ENCODE measurements at regions not wholly inside any gene's neighbourhood (a gene's known extent, or its start where the extent isn't known, plus 50 kb on each side); places are given as distances from the start of the nearest gene placed in this dataset.

DNA sequence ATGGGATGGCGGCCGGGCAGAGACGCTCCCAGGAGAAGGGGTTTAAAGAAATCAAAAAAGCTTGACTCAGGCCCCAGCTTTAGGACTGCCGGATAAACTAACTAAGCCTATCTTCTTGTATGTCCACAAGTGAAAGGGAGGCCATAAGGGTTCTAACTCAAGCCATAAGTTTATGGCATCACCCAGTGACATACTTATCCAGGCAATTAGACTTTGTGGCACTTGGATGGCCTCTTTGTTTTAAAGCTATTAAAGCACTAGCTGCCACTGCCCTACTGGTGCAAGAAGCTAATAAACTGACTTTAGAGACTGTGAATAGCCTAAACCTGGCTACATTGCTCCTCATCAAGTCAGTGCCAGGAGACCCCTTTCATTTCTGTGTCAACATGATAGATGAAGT lies 102.0 kb downstream of the ZNF429 start:
- no peak for TF ChIP-seq ESRRG (CRISPR knock-in tag; IDR thresholded peaks at IDR 0.05)
- TF ChIP-seq ZFP30 (CRISPR knock-in tag; IDR thresholded peaks at IDR 0.05): no peak
- TF ChIP-seq SNAI2 (CRISPR knock-in tag; IDR thresholded peaks at IDR 0.05): no peak
- TF ChIP-seq PATZ1 (CRISPR knock-in tag; IDR thresholded peaks at IDR 0.05; ENCODE audit: borderline replicate concordance): no peak
- TF ChIP-seq ZFP3 (CRISPR knock-in tag; IDR thresholded peaks at IDR 0.05): no peak
